ENCODE measurements at regions not wholly inside any gene's neighbourhood (a gene's known extent, or its start where the extent isn't known, plus 50 kb on each side); places are given as distances from the start of the nearest gene placed in this dataset.

DNA sequence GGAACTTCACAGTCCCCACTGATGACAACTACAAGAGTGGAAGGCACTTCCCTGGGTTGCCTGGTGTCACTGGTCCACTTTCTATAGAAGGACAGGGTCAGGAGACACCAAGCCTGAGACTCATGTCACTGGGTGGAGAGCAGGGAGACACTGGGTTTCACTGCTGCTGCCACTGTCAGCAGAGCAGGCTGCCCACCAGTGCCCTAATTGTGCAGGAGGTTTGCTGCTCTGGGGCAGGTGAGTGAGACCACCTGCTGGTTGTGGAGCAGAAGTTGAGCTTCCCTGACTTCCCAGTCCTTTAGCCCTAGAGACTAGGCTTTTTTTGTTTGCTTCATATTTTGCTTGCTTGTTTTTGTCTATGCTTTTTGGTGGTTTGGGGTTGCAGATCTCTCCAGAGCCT lies 528.4 kb upstream of the RGMA start:
- ATAC-seq (peak; percentile 30; the same call in 1 of the 2 replicates), DNase-seq (ENCODE audit: low spot score) (peak; percentile 14)
- no peak overlapping the region for H3K27ac Mint-ChIP-seq
- no peaks in the 10 kb centered on the region for H3K36me3 Mint-ChIP-seq
- H3K4me1 Mint-ChIP-seq = peaks cover 9% of the 10 kb centered on the region
- no peaks in the 10 kb centered on the region for H3K27me3 Mint-ChIP-seq (ENCODE audit: low read depth)
- peaks cover 5% of the 10 kb centered on the region; the same call in 1 of the 2 replicates for H3K9me3 Mint-ChIP-seq
- POLR2A ChIA-PET = interaction anchor here (0.5 kb wide), 1 partner anchor 16 kb away, joined by 4 read pairs; no protein-coding TSS in a partner anchor
- no peak overlapping the region for H3K4me3 Mint-ChIP-seq
- TF ChIP-seq KAT7 (CRISPR knock-in tag; IDR thresholded peaks at IDR 0.05; ENCODE audit: borderline replicate concordance) (no peak), CREB1 (CRISPR knock-in tag; IDR thresholded peaks at IDR 0.05) (no peak), ZNF416 (CRISPR knock-in tag; IDR thresholded peaks at IDR 0.05) (no peak), NR1H2 (CRISPR knock-in tag; IDR thresholded peaks at IDR 0.05) (no peak), SP1 (CRISPR knock-in tag; conservative IDR thresholded peaks at IDR 0.05) (no peak), GTF2I (CRISPR knock-in tag; conservative IDR thresholded peaks at IDR 0.05) (no peak), GABPB1 (CRISPR knock-in tag; IDR thresholded peaks at IDR 0.05) (no peak), NR3C1 (CRISPR knock-in tag; conservative IDR thresholded peaks at IDR 0.05; ENCODE audit: low read depth) (no peak), SOX15 (CRISPR knock-in tag; IDR thresholded peaks at IDR 0.05) (no peak), TEAD1 (CRISPR knock-in tag; IDR thresholded peaks at IDR 0.05) (no peak), HMGA2 (CRISPR knock-in tag; IDR thresholded peaks at IDR 0.05) (no peak), JAZF1 (CRISPR knock-in tag; IDR thresholded peaks at IDR 0.05) (no peak), RELA (CRISPR knock-in tag; IDR thresholded peaks at IDR 0.05; ENCODE audit: borderline replicate concordance) (no peak), ZNF138 (CRISPR knock-in tag; conservative IDR thresholded peaks at IDR 0.05) (no peak), ZNF263 (CRISPR knock-in tag; IDR thresholded peaks at IDR 0.05; ENCODE audit: low read depth) (no peak), EMX1 (CRISPR knock-in tag; IDR thresholded peaks at IDR 0.05) (no peak), FOXP1 (CRISPR knock-in tag; IDR thresholded peaks at IDR 0.05; ENCODE audit: borderline replicate concordance) (no peak), MYBL2 (CRISPR knock-in tag; IDR thresholded peaks at IDR 0.05) (no peak)
- TF ChIP-seq, protein P1, sequence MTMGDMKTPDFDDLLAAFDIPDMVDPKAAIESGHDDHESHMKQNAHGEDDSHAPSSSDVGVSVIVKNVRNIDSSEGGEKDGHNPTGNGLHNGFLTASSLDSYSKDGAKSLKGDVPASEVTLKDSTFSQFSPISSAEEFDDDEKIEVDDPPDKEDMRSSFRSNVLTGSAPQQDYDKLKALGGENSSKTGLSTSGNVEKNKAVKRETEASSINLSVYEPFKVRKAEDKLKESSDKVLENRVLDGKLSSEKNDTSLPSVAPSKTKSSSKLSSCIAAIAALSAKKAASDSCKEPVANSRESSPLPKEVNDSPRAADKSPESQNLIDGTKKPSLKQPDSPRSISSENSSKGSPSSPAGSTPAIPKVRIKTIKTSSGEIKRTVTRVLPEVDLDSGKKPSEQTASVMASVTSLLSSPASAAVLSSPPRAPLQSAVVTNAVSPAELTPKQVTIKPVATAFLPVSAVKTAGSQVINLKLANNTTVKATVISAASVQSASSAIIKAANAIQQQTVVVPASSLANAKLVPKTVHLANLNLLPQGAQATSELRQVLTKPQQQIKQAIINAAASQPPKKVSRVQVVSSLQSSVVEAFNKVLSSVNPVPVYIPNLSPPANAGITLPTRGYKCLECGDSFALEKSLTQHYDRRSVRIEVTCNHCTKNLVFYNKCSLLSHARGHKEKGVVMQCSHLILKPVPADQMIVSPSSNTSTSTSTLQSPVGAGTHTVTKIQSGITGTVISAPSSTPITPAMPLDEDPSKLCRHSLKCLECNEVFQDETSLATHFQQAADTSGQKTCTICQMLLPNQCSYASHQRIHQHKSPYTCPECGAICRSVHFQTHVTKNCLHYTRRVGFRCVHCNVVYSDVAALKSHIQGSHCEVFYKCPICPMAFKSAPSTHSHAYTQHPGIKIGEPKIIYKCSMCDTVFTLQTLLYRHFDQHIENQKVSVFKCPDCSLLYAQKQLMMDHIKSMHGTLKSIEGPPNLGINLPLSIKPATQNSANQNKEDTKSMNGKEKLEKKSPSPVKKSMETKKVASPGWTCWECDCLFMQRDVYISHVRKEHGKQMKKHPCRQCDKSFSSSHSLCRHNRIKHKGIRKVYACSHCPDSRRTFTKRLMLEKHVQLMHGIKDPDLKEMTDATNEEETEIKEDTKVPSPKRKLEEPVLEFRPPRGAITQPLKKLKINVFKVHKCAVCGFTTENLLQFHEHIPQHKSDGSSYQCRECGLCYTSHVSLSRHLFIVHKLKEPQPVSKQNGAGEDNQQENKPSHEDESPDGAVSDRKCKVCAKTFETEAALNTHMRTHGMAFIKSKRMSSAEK (CRISPR knock-in tag; IDR thresholded peaks at IDR 0.05; ENCODE audit: borderline replicate concordance) = no peak
- TF ChIP-seq, protein P2, sequence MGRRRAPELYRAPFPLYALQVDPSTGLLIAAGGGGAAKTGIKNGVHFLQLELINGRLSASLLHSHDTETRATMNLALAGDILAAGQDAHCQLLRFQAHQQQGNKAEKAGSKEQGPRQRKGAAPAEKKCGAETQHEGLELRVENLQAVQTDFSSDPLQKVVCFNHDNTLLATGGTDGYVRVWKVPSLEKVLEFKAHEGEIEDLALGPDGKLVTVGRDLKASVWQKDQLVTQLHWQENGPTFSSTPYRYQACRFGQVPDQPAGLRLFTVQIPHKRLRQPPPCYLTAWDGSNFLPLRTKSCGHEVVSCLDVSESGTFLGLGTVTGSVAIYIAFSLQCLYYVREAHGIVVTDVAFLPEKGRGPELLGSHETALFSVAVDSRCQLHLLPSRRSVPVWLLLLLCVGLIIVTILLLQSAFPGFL (CRISPR knock-in tag; IDR thresholded peaks at IDR 0.05; ENCODE audit: borderline replicate concordance) = no peak
- CTCF ChIA-PET = no interaction called here

DNA sequence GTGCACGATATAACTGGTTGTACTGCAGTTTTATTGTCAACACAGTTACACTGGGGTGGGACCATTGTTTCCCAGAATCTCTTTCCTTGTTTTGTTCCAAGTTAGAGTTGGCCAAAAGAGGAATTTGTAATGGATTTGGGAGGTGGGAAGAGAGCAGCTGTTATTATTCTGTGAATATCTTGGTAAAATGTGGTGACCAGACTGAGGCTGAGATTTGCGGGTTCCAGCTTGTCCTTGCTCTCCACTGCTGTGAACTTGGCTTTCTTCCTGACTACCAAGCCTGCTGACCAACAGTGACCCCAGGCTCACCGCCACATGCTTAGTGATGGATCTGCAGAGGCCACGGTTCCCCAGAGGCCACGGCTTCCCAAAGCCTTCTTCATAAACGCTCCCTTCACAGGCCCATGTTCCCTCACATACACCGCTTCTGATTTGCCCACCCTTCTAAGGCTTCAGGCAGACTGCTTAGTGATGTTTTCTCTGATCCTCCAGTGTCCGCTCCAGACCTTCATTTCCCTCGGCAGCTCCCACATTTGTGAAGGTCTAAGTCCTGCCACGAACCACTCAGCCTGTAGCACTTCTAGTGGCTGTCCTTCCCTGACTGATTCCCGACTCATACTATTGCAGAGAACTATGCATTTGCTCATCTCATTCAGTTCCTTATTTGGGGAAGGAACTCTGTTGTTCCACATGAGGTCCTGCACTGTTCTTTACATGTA lies 525.5 kb upstream of the RGMA start:
- no peak for TF ChIP-seq ZNF317 (CRISPR knock-in tag; IDR thresholded peaks at IDR 0.05; ENCODE audit: borderline replicate concordance, low read depth)
- TF ChIP-seq, protein P3, sequence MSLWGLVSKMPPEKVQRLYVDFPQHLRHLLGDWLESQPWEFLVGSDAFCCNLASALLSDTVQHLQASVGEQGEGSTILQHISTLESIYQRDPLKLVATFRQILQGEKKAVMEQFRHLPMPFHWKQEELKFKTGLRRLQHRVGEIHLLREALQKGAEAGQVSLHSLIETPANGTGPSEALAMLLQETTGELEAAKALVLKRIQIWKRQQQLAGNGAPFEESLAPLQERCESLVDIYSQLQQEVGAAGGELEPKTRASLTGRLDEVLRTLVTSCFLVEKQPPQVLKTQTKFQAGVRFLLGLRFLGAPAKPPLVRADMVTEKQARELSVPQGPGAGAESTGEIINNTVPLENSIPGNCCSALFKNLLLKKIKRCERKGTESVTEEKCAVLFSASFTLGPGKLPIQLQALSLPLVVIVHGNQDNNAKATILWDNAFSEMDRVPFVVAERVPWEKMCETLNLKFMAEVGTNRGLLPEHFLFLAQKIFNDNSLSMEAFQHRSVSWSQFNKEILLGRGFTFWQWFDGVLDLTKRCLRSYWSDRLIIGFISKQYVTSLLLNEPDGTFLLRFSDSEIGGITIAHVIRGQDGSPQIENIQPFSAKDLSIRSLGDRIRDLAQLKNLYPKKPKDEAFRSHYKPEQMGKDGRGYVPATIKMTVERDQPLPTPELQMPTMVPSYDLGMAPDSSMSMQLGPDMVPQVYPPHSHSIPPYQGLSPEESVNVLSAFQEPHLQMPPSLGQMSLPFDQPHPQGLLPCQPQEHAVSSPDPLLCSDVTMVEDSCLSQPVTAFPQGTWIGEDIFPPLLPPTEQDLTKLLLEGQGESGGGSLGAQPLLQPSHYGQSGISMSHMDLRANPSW (CRISPR knock-in tag; conservative IDR thresholded peaks at IDR 0.05; ENCODE audit: low read depth) = no peak
- TF ChIP-seq EMX1 (CRISPR knock-in tag; IDR thresholded peaks at IDR 0.05) = no peak
- TF ChIP-seq SP1 (CRISPR knock-in tag; conservative IDR thresholded peaks at IDR 0.05) = no peak
- TF ChIP-seq, protein P4, sequence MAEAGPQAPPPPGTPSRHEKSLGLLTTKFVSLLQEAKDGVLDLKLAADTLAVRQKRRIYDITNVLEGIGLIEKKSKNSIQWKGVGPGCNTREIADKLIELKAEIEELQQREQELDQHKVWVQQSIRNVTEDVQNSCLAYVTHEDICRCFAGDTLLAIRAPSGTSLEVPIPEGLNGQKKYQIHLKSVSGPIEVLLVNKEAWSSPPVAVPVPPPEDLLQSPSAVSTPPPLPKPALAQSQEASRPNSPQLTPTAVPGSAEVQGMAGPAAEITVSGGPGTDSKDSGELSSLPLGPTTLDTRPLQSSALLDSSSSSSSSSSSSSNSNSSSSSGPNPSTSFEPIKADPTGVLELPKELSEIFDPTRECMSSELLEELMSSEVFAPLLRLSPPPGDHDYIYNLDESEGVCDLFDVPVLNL (CRISPR knock-in tag; IDR thresholded peaks at IDR 0.05; ENCODE audit: borderline replicate concordance, low read depth) = no peak
- ATAC-seq (no peak), DNase-seq (ENCODE audit: low spot score) (no peak)
- H3K4me1 Mint-ChIP-seq = peaks cover 20% of the 10 kb centered on the region
- no peak overlapping the region for H3K4me3 Mint-ChIP-seq
- H3K27me3 Mint-ChIP-seq (ENCODE audit: low read depth) = no peaks in the 10 kb centered on the region
- H3K27ac Mint-ChIP-seq = no peak overlapping the region
- ChIA-PET POLR2A (no interaction called here), CTCF (no interaction called here)
- H3K36me3 Mint-ChIP-seq = no peaks in the 10 kb centered on the region
- H3K9me3 Mint-ChIP-seq = 0 out of 2 replicates have a peak, but pooled peaks cover 5% of the 10 kb centered on the region
